Chondrocyte (in vitro differentiated cells): ENCODE measurements at regions not wholly inside any gene's neighbourhood (a gene's known extent, or its start where the extent isn't known, plus 50 kb on each side); places are given as distances from the start of the nearest gene placed in this dataset.

Experiments
- DNase-seq: peaks from one replicate; pipeline ENCODE4 v3.0.0; 2021; ENCODE audit warnings: mixed read lengths, low spot score
- H3K27ac Mint-ChIP-seq: one replicate; pipeline ENCODE4 v1.8.0; 2021; ENCODE audit warnings: mild to moderate bottlenecking, moderate library complexity, mixed read lengths; ENCODE audit not compliant: unreplicated experiment
- H3K27me3 Mint-ChIP-seq: 2 replicates; pipeline ENCODE4 v1.8.0; 2021; ENCODE audit warnings: low read depth, mixed read lengths
- H3K36me3 Mint-ChIP-seq: 2 replicates; pipeline ENCODE4 v1.8.0; 2021; ENCODE audit warnings: low read depth, mixed read lengths
- H3K4me1 Mint-ChIP-seq: 2 replicates; pipeline ENCODE4 v1.8.0; 2021; ENCODE audit warnings: low read depth, mild to moderate bottlenecking, mixed read lengths
- H3K4me3 Mint-ChIP-seq: one replicate; pipeline ENCODE4 v1.8.0; 2021; ENCODE audit warnings: mild to moderate bottlenecking, moderate library complexity, mixed read lengths; ENCODE audit not compliant: unreplicated experiment
- H3K9me3 Mint-ChIP-seq: 2 replicates; pipeline ENCODE4 v1.8.0; 2021; ENCODE audit warnings: low read depth, mixed read lengths
- CTCF ChIP-seq: fragments of 200-600 bp; sonication (generic); IDR thresholded peaks from 2 replicates; pipeline ENCODE4 v1.5.0; 2021; ENCODE audit warnings: antibody characterized with exemption, mild to moderate bottlenecking, moderate library complexity

- TF ChIP-seq CTCF, result no peak
These were observed 121.6 kb downstream of the TLR4 start for GRCh38 chr9:117825609-117826347.

GRCh38 chr9:117826837-117827236, 122.6 kb downstream of the TLR4 start:
- Mint-ChIP-seq H3K4me3 (no peak overlapping the region), H3K36me3 (no peaks in the 10 kb centered on the region), H3K4me1 (no peaks in the 10 kb centered on the region), H3K9me3 (no peaks in the 10 kb centered on the region), H3K27ac (no peak overlapping the region), H3K27me3 (peaks cover 21% of the 10 kb centered on the region)
- no peak for TF ChIP-seq CTCF
- DNase-seq, result no peak

More at GRCh38 chr9:117825609-117826347, 121.6 kb downstream of the TLR4 start:
- DNase-seq, result no peak
- Mint-ChIP-seq H3K4me1 (no peaks in the 10 kb centered on the region), H3K27me3 (peaks cover 19% of the 10 kb centered on the region), H3K9me3 (no peaks in the 10 kb centered on the region), H3K36me3 (no peaks in the 10 kb centered on the region), H3K27ac (no peak overlapping the region), H3K4me3 (no peak overlapping the region)

GRCh38 chr9:117827456-117827855, 123.3 kb downstream of the TLR4 start:
- no peak overlapping the region for H3K27ac Mint-ChIP-seq
- peaks cover 21% of the 10 kb centered on the region for H3K27me3 Mint-ChIP-seq
- no peaks in the 10 kb centered on the region for H3K4me1 Mint-ChIP-seq
- H3K4me3 Mint-ChIP-seq, result no peak overlapping the region
- no peak for DNase-seq
- TF ChIP-seq CTCF, result no peak
- H3K36me3 Mint-ChIP-seq, result no peaks in the 10 kb centered on the region
- no peaks in the 10 kb centered on the region for H3K9me3 Mint-ChIP-seq

- Mint-ChIP-seq H3K4me1 (no peaks in the 10 kb centered on the region), H3K27ac (no peak overlapping the region), H3K4me3 (no peak overlapping the region), H3K36me3 (no peaks in the 10 kb centered on the region), H3K9me3 (no peaks in the 10 kb centered on the region), H3K27me3 (peaks cover 22% of the 10 kb centered on the region)
- no peak for TF ChIP-seq CTCF
- no peak for DNase-seq
These were observed 124.3 kb downstream of the TLR4 start for GRCh38 chr9:117828466-117828865.

- Mint-ChIP-seq H3K4me3 (no peak overlapping the region), H3K27ac (no peak overlapping the region), H3K36me3 (no peaks in the 10 kb centered on the region), H3K4me1 (no peaks in the 10 kb centered on the region), H3K9me3 (no peaks in the 10 kb centered on the region), H3K27me3 (peaks cover 8% of the 10 kb centered on the region)
- no peak for DNase-seq
- no peak for TF ChIP-seq CTCF
These were observed 131.6 kb downstream of the TLR4 start for GRCh38 chr9:117835798-117836197.
